Type B pancreatic cell (in vitro differentiated cells): ENCODE measurements at regions not wholly inside any gene's neighbourhood (a gene's known extent, or its start where the extent isn't known, plus 50 kb on each side); places are given as distances from the start of the nearest gene placed in this dataset.

Experiments
- DNase-seq: peaks from one replicate; pipeline ENCODE4 v3.0.0; 2021; ENCODE audit warnings: mixed read lengths; ENCODE audit not compliant: unreplicated experiment; ENCODE audit errors: extremely low spot score
- H3K27ac Mint-ChIP-seq: 2 replicates; pipeline ENCODE4 v1.8.0; 2021; ENCODE audit warnings: mild to moderate bottlenecking, mixed read lengths
- H3K27me3 Mint-ChIP-seq: 2 replicates; pipeline ENCODE4 v1.8.0; 2021; ENCODE audit warnings: mixed read lengths
- H3K36me3 Mint-ChIP-seq: 2 replicates; pipeline ENCODE4 v1.8.0; 2021; ENCODE audit warnings: mixed read lengths
- H3K4me1 Mint-ChIP-seq: one replicate; pipeline ENCODE4 v1.8.0; 2021; ENCODE audit warnings: mixed read lengths; ENCODE audit not compliant: unreplicated experiment
- H3K4me3 Mint-ChIP-seq: 2 replicates; pipeline ENCODE4 v1.8.0; 2021; ENCODE audit warnings: mild to moderate bottlenecking, mixed read lengths
- H3K9me3 Mint-ChIP-seq: 2 replicates; pipeline ENCODE4 v1.8.0; 2021; ENCODE audit warnings: mixed read lengths
- TF ChIP-seq, protein P1 (sequence below): fragments of 200-600 bp; sonication (generic); conservative IDR thresholded peaks from 2 replicates; pipeline ENCODE4 v1.5.0; 2021; ENCODE audit warnings: antibody characterized with exemption, mild to moderate bottlenecking

DNA sequence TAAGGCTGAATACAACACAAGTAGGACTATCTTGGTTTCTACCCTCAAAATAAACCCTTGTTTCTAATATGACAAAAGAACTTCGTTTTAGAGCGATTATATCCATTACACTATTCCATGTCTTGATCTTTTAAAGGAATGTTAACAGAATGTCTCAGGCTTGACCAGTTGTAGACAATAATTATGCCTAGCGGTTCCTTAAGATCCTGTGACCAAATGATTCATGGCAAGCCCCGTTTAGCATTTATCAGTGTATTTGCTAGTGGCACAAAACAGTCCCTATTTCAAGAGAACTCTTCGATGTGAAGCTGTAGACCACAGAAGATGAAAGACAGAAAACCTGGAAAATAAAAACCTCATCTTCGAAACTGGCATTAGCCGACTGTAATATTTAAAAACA is 200.9 kb upstream of the SOX9 start:
- no peaks in the 10 kb centered on the region for H3K9me3 Mint-ChIP-seq
- H3K4me1 Mint-ChIP-seq, result no peaks in the 10 kb centered on the region
- no peak overlapping the region for H3K4me3 Mint-ChIP-seq
- peaks cover 19% of the 10 kb centered on the region for H3K27me3 Mint-ChIP-seq
- no peaks in the 10 kb centered on the region for H3K36me3 Mint-ChIP-seq
- DNase-seq, result no peak
- TF ChIP-seq, protein P1, sequence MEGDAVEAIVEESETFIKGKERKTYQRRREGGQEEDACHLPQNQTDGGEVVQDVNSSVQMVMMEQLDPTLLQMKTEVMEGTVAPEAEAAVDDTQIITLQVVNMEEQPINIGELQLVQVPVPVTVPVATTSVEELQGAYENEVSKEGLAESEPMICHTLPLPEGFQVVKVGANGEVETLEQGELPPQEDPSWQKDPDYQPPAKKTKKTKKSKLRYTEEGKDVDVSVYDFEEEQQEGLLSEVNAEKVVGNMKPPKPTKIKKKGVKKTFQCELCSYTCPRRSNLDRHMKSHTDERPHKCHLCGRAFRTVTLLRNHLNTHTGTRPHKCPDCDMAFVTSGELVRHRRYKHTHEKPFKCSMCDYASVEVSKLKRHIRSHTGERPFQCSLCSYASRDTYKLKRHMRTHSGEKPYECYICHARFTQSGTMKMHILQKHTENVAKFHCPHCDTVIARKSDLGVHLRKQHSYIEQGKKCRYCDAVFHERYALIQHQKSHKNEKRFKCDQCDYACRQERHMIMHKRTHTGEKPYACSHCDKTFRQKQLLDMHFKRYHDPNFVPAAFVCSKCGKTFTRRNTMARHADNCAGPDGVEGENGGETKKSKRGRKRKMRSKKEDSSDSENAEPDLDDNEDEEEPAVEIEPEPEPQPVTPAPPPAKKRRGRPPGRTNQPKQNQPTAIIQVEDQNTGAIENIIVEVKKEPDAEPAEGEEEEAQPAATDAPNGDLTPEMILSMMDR, result no peak
- no peak overlapping the region for H3K27ac Mint-ChIP-seq

DNA sequence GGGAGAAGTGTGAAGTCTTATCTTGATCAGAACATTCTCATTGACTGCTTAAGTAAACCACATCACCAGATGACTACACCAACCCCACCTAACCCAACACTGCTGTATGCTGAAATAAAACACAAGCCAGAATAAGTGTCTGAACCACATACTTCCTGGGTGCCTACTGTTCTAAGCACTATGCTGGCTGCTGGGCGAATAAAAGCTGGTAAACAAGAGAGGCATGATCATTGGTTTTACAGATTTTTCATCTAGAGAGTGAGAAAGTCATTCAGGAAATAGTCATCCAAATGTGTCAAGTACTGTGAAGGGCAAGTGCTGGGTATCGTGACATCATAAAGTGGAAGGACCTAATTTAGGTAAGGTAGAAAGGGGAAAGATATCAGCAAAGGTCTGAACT is 199.0 kb upstream of the SOX9 start:
- no peaks in the 10 kb centered on the region for H3K36me3 Mint-ChIP-seq
- H3K27ac Mint-ChIP-seq, result no peak overlapping the region
- no peak overlapping the region for H3K4me3 Mint-ChIP-seq
- H3K27me3 Mint-ChIP-seq, result peaks cover 22% of the 10 kb centered on the region
- TF ChIP-seq, protein P1, result no peak
- no peaks in the 10 kb centered on the region for H3K4me1 Mint-ChIP-seq
- no peaks in the 10 kb centered on the region for H3K9me3 Mint-ChIP-seq
- DNase-seq, result no peak

DNA sequence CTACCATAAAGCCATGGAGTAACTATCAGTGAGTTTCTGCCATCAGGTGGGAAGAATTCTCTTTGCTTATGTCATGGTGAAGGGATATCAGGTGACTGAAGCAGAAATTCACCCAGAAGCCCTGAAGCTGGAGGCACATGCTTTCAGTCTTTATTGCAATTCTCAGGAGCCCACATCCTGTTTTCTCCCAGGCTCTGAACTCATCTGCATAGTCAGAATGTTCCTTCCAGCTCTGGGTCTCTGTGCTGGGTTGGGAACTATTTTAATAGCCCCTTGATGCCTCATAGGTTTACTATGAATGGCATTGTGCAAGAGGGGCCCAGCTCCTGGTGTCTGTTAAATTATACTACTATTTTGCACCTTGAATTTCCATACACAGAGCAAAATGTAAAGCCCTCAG is 198.4 kb upstream of the SOX9 start:
- no peak for DNase-seq
- TF ChIP-seq, protein P1, result no peak
- Mint-ChIP-seq H3K9me3 (no peaks in the 10 kb centered on the region), H3K27ac (no peak overlapping the region), H3K4me1 (no peaks in the 10 kb centered on the region), H3K36me3 (no peaks in the 10 kb centered on the region), H3K27me3 (peaks cover 23% of the 10 kb centered on the region), H3K4me3 (no peak overlapping the region)

DNA sequence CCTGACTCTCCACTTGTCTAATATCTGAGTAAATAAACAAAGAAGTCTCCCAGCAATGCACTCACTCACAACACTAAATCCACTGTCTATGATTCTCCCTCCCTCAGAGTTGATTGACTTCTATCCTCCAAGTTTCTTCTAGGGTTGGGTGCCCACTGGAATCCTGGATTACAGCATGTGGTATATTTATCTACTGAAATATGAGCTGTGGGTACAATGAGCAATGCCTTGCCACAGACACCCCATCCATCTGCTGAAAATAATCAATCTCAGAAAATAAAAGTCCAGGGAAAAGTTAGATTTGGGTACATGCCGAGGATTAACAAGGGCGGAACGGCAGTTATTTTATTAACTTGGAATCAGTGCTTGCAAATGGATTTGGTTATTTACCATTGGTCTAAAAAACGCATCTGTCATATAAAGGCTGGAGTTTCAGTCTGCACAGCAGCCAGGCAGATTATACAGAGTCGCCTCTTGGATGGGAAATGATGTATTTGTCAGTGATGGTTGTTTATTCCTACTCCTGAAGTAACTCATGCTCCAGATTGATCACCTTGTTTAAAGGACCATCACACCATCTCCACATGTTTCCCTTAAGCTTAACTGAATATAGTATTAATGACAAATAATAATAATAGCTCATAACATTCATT is 193.9 kb upstream of the SOX9 start:
- TF ChIP-seq, protein P1, result no peak
- no peaks in the 10 kb centered on the region for H3K4me1 Mint-ChIP-seq
- H3K9me3 Mint-ChIP-seq, result no peaks in the 10 kb centered on the region
- no peaks in the 10 kb centered on the region for H3K36me3 Mint-ChIP-seq
- no peak overlapping the region for H3K27ac Mint-ChIP-seq
- H3K27me3 Mint-ChIP-seq, result peaks cover 8% of the 10 kb centered on the region
- H3K4me3 Mint-ChIP-seq, result no peak overlapping the region
- no peak for DNase-seq

DNA sequence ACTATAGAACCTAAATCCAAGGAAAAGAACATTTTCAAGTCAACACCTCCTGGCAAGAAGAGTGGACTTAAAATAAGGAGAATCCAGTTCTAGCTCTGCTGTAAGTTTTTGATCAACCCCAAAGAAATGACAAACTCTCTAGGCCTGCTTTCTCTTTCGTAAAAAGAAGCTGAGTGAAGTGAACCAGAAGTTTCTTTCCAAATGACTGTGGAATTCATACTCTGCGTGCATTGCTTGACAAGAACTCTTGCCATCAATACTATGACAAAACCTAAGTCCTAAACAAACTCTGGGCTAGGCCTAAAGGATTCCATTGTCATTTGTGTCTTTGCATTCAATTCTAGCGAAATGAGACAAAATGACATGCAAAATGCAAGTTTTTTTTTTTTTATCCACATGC is 187.5 kb upstream of the SOX9 start:
- Mint-ChIP-seq H3K4me1 (no peaks in the 10 kb centered on the region), H3K36me3 (no peaks in the 10 kb centered on the region), H3K4me3 (no peak overlapping the region), H3K9me3 (no peaks in the 10 kb centered on the region), H3K27ac (no peak overlapping the region), H3K27me3 (peaks cover 3% of the 10 kb centered on the region)
- DNase-seq, result no peak
- TF ChIP-seq, protein P1, result no peak

DNA sequence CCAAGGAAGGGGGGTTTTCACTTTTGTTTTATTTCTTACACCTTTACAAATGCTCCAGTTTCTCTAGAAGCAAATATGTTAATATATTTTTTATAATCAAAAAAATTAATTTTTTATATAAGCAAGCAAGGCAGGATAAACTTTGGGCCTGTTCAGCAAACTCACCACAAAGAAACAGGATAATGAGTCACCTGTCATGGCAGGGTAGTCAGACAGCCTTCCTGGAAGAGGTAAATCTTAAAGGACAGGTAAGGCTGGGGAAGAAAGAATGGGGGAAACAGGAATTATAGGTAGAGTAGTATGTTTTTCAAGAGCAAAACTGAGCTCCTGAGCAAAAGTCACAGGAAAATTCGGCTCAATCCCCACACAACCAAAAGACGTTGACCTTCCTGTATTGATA is 186.3 kb upstream of the SOX9 start:
- H3K36me3 Mint-ChIP-seq, result no peaks in the 10 kb centered on the region
- TF ChIP-seq, protein P1, result no peak
- H3K4me3 Mint-ChIP-seq, result no peak overlapping the region
- no peaks in the 10 kb centered on the region for H3K27me3 Mint-ChIP-seq
- H3K27ac Mint-ChIP-seq, result no peak overlapping the region
- no peak for DNase-seq
- H3K4me1 Mint-ChIP-seq, result no peaks in the 10 kb centered on the region
- H3K9me3 Mint-ChIP-seq, result no peaks in the 10 kb centered on the region
